GM21717 (cell line): ENCODE measurements at regions not wholly inside any gene's neighbourhood (a gene's known extent, or its start where the extent isn't known, plus 50 kb on each side); places are given as distances from the start of the nearest gene placed in this dataset.
"Not testable (repeated sequence)": the region's sequence is repeated elsewhere in the genome, so short reads cannot be mapped to it uniquely, and the experiment has no call there.

Experiments
- ATAC-seq: cut with Tn5 transposase; IDR thresholded peaks from one replicate; pipeline ENCODE4 v1.9.1; 2021; ENCODE audit warnings: mild to moderate bottlenecking, moderate library complexity; ENCODE audit not compliant: unreplicated experiment

DNA sequence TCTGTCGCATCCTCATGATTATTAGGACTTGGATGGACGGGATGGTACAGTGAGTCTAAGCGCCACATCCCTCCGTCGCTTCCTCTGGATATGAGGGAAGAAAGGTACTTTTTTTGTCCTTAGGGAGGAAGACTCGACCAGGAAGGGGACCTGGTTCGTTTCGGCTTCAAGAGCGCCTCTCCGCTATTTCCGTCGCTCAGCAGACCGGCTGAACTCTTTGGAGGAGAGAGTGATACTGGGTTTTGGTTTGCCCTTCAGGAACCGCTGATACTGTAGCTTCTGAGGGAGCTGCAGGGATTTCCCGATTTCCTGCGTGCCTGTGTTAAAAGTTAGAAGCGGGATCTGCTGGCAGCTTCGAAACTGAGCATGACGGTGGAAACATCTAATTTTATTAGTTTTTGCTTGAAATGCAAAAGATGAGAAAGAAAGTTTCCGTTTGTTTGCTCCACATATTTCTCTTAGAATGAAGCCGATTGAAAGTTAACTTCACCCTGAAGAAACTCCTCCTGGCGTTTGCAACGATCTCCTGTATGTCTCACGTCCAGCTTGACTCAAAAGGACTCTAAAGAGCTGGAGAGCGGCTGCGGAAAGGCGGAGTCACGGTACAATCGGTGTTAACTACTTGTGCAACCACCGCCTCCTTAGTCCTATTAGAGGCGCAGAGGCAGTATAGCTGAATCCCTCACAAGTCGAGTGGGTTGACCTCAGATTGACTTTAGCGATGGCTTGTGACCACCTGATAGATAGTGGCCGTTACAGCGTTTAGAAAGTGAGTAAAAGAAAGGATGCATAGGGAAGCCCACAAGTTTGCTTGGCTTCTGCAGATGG is 129.4 kb downstream of the TRIM27 start:
- ATAC-seq: no peak

DNA sequence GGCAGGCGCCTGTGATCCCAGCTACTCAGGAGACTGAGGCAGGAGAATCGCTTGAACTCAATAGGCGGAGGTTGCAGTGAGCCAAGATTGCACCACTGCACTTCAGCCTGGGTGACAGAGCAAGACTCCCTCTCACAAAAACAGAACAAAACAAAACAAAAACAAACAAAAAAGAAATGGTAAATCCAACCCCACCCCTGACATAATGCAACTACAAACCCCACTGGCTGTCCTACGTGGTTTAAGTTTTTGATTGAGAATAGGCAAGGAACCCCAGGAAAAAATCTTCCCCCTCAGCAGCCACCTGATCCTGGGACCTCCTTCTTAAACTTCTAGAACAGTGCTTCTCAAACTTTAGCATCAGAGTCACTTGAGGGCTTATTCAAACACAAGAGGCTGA is 123.1 kb downstream of the TRIM27 start:
- not testable (repeated sequence) for ATAC-seq

GRCh38 chr6:28802417-28803336 is 121.1 kb downstream of the TRIM27 start:
- no peak for ATAC-seq

DNA sequence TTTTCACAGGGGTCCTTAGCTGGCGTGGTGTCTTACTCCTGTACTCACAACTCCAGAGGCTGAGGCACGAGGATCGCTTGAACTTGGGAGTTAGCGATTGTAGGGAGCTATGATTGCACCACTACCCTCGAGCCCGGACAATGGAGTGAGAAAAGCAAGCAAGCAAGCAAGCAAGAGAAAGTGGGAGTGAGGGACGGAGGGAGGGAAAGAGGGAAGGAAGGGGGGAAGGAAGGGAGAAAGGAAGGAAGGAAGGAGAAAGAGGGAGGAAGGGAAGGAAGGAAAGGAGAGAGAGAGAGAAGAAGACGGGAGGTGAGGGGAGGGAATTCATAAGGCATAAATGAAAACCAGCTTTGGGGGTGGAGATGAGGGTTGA is 120.5 kb downstream of the TRIM27 start:
- no peak for ATAC-seq

DNA sequence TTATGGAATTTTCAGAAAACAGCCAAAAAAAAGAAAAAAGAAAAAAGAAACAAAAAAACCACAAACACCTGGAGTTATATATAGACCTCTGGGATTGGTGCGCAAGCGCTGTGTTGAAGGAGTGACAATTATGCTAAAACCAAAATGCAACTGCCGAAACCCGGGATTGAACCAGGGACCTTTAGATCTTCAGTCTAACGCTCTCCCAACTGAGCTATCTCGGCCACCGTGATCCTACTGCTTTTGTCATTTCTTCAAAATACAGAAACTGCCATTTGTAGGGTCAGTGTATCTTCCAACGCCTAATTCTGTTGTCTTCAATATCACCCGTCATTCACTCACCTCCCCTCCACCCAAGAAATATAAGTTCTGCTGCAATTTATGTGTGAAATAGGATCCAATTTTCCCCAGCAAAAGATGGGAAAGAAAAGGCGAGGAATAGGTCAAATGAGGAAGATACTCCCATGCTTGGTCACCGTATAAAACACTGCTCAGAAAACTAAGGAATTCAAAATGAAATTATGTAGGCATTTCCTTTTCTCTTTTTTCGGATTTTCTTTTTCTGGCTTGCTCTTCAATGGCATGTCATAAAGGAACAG is 116.0 kb downstream of the TRIM27 start:
- ATAC-seq: no peak

- no peak for ATAC-seq
These were observed 115.4 kb downstream of the TRIM27 start for GRCh38 chr6:28808383-28808782.

- ATAC-seq: no peak
These were observed 113.7 kb downstream of the TRIM27 start for GRCh38 chr6:28809947-28810658.

DNA sequence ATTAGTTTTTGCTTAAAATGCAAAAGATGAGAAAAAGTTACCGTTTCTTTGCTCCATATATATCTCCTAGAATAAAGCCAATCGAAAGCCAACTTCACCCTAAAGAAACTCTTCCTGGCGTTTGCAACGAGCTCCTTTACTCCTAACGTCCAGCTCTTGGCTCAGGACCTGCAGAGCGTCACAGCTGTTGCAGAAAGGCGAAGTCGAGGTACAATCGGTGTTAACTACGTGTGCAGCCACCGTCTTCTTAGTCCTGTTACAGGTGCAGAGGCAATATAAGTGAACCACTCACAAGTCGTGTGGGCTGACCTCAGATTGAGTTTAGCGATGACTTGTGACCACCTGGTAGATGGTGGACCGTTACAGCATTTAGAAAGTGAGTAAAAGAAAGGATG is 113.1 kb downstream of the TRIM27 start:
- ATAC-seq: no peak

DNA sequence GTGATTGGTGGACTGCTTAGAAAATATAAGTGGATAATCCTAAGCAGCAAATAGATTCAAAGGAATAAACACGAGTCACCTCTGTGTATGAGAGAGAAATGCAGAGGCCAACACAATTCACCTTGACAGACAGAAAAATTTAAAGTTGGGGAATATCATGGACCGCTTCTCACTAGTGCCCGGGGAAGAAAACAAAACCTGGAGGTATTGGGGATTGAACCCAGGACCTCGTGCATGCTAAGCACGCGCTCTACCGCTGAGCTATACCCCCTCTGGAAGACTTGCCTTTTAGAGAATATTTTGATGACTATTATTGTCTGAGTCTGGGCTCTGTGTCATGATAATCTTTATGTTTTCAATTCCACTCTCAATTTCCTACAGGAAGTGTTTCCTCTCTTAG is 111.9 kb downstream of the TRIM27 start:
- ATAC-seq: no peak

DNA sequence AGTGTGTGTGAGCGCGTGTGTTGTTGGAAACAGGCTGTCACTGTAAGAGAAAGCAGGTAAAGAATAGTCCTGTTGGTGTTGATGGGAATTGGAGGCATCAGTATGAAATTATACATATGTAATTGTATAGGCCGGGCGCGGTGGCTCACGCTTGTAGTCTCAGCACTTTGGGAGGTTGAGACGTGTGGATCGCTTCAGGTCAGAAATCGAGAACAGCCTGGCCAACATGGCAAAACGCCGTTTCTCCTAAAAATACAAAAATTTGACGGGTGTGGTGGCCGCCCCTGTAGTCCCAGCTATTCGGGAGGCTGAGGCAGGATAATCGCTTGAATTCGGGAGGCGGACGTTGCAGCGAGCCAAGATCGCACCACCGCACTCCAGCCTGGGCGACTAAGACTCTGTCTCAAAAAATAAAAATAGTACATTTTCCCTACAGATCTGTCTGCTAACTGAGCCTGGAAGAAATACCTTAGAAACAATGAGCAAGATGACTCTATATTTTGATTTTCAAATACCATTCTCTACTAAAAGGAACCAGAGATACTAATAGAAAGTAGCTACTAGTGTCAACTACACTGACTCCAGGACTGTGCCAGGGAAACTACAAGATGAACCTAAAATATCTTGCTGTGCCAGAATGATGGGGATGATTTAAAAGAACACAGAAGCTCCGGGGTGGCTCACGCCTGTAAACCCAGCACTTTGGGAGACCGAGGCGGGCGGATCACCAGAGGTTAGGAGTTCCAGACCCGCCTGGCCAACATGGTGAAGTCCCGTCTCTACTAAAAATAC is 110.8 kb downstream of the TRIM27 start:
- no peak for ATAC-seq

- no peak for ATAC-seq
These were observed 109.5 kb downstream of the TRIM27 start for GRCh38 chr6:28814032-28814976.

DNA sequence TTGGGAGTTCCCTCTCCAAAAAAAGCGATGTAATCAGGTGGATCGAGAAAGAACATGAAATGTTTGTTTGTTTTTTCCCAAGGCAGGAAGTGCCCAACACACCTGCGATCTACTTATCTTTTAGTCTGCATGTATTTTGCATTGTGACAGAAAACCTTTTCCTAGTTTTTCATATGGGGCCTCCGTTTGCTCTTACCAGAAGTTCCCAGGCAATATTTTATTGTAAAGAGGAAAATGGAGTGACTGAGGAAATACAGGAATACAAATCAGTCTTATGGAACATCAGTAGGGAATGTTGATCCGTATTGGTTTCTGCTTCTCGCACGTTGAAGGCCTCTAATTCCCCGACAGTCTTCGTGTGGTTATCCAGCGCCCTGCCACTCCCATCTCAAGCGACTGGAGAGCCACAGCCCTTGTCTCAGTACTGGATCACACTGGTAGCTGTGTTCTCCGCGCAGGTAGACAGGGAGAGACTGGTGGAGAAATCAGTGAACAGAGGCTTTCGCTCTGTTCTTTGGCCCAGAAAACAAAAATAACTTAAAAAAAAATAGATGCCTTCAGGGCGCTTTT is 107.4 kb downstream of the TRIM27 start:
- ATAC-seq: no peak

GRCh38 chr6:28816909-28817807 is 106.6 kb downstream of the TRIM27 start:
- ATAC-seq: no peak

GRCh38 chr6:28817808-28818145 is 106.0 kb downstream of the TRIM27 start:
- no peak for ATAC-seq

GRCh38 chr6:28824793-28825731 is 98.7 kb downstream of the TRIM27 start:
- ATAC-seq: no peak

- no peak for ATAC-seq
These were observed 98.0 kb downstream of the TRIM27 start for GRCh38 chr6:28825732-28826293.
